ENCODE measurements at regions not wholly inside any gene's neighbourhood (a gene's known extent, or its start where the extent isn't known, plus 50 kb on each side); places are given as distances from the start of the nearest gene placed in this dataset.

DNA sequence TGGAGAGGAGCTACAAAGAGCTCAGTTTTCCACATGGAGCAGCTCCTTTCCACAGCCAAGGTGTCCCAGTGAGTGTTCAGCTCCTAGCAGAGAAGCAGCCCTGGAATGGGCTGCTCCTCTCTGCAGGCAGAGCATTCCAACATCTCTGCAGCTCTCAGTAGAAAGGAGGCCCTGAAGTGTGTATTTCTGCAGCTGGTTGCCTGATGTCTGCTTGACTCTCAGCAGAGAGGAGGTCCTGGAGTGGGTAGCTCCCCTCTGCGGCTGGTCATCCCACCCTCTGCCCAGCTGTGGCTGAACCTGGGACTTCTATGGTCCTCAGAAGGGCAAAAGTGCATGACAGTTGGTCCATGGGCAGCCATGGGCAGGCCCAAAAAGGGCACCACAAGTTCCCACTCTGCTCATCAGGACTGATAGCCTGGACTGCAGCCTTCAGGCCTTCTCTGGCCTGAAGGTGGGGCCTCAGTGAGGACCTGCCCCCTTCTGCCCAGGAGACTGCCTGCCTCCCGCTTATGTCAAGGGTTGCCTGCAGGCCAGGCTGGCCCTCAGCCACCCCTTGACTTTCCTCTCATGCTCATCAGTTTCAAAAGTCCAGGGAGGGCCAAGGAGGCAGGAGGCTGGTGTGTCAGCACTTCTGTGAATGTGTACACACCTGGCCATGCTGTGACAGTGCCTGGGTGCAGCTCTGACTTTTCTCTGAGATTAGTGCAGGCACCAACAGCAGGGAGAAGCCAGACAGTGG is 605.9 kb upstream of the FAM174A start:
- DNase-seq (no peak), ATAC-seq (no peak)
- H3K36me3 Mint-ChIP-seq (ENCODE audit: low read depth), result no peaks in the 10 kb centered on the region
- no peak overlapping the region for H3K4me3 Mint-ChIP-seq
- no peaks in the 10 kb centered on the region for H3K9me3 Mint-ChIP-seq (ENCODE audit: low read depth)
- H3K4me1 Mint-ChIP-seq, result no peaks in the 10 kb centered on the region
- CTCF ChIA-PET, result no interaction called here
- intact Hi-C loops (cut with DNase I, micrococcal nuclease), result no loop called here
- H3K27me3 Mint-ChIP-seq, result no peaks in the 10 kb centered on the region
- POLR2A ChIA-PET, result no interaction called here
- no peak overlapping the region for H3K27ac Mint-ChIP-seq

GRCh38 chr5:99928490-99928889 is 606.7 kb upstream of the FAM174A start:
- H3K4me3 Mint-ChIP-seq, result no peak overlapping the region
- ChIA-PET CTCF (no interaction called here), POLR2A (no interaction called here)
- no peaks in the 10 kb centered on the region for H3K4me1 Mint-ChIP-seq
- no peaks in the 10 kb centered on the region for H3K9me3 Mint-ChIP-seq (ENCODE audit: low read depth)
- no peak for DNase-seq
- H3K27ac Mint-ChIP-seq, result no peak overlapping the region
- H3K27me3 Mint-ChIP-seq, result no peaks in the 10 kb centered on the region
- H3K36me3 Mint-ChIP-seq (ENCODE audit: low read depth), result no peaks in the 10 kb centered on the region
- intact Hi-C loops (cut with DNase I, micrococcal nuclease), result no loop called here
- ATAC-seq, result no peak

DNA sequence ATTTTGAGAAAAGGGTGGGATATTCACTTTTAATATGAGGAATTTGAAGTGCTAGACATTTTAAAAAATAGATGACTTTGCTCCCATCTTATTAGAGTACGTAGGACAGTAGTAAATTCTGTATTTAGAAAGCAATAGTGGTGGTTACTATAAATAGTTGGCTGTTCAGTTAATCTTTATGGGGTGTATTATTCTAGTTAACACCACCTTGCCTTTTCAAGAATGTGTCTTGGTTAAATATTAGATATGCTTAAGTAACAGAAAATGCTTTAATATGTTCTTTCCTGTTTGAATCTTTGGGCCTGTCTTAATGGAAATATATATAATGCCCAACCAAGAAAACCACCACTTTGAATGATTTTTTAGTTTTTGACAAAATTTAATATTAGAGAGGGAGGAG is 608.7 kb upstream of the FAM174A start:
- Mint-ChIP-seq H3K9me3 (ENCODE audit: low read depth) (no peaks in the 10 kb centered on the region), H3K27me3 (no peaks in the 10 kb centered on the region), H3K4me3 (no peak overlapping the region), H3K36me3 (ENCODE audit: low read depth) (no peaks in the 10 kb centered on the region), H3K4me1 (no peaks in the 10 kb centered on the region), H3K27ac (no peak overlapping the region)
- intact Hi-C loops (cut with DNase I, micrococcal nuclease), result no loop called here
- ChIA-PET POLR2A (no interaction called here), CTCF (no interaction called here)
- ATAC-seq (no peak), DNase-seq (no peak)

GRCh38 chr5:99922386-99922785 is 612.8 kb upstream of the FAM174A start:
- no peak overlapping the region for H3K27ac Mint-ChIP-seq
- intact Hi-C loops (cut with DNase I, micrococcal nuclease), result no loop called here

GRCh38 chr5:99911971-99912370 is 623.2 kb upstream of the FAM174A start:
- POLR2A ChIA-PET, result no interaction called here
- no peak for ATAC-seq
- Mint-ChIP-seq H3K27me3 (no peaks in the 10 kb centered on the region), H3K36me3 (ENCODE audit: low read depth) (no peaks in the 10 kb centered on the region), H3K9me3 (ENCODE audit: low read depth) (peaks cover 3% of the 10 kb centered on the region), H3K27ac (no peak overlapping the region), H3K4me3 (no peak overlapping the region), H3K4me1 (no peaks in the 10 kb centered on the region)
- no peak for DNase-seq
- intact Hi-C loops (cut with DNase I, micrococcal nuclease), result no loop called here
- CTCF ChIA-PET, result no interaction called here

More at GRCh38 chr5:99922386-99922785, 612.8 kb upstream of the FAM174A start:
- DNase-seq (no peak), ATAC-seq (no peak)
- POLR2A ChIA-PET, result no interaction called here
- H3K4me1 Mint-ChIP-seq, result no peaks in the 10 kb centered on the region
- no peaks in the 10 kb centered on the region for H3K36me3 Mint-ChIP-seq (ENCODE audit: low read depth)
- CTCF ChIA-PET, result interaction anchor here (1.0 kb wide), 1 partner anchor 9 kb away, joined by 3 read pairs; no protein-coding TSS in a partner anchor
- no peaks in the 10 kb centered on the region for H3K27me3 Mint-ChIP-seq
- no peak overlapping the region for H3K4me3 Mint-ChIP-seq
- no peaks in the 10 kb centered on the region for H3K9me3 Mint-ChIP-seq (ENCODE audit: low read depth)

DNA sequence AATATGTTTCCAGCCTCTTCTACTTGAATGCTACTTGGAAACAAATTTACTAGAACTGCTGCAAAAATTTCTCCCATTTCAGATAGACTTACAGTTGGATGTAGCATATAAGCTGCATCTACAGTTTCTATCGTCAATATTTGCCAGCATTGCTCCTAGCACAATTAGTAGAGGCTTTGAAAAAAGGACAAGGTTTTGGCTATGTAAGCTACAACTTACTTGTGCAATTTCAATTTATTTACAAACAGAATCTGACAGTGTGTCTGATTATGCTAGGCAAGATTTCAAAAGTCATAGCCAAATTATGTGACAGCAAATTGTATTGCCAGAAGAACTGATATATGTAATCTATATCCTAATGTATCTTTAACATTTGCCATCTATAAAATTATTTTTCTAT is 628.4 kb upstream of the FAM174A start:
- ATAC-seq (no peak), DNase-seq (no peak)
- intact Hi-C loops (cut with DNase I, micrococcal nuclease), result no loop called here
- Mint-ChIP-seq H3K4me1 (no peaks in the 10 kb centered on the region), H3K4me3 (no peak overlapping the region), H3K9me3 (ENCODE audit: low read depth) (peaks cover 3% of the 10 kb centered on the region), H3K27ac (no peak overlapping the region), H3K36me3 (ENCODE audit: low read depth) (no peaks in the 10 kb centered on the region), H3K27me3 (no peaks in the 10 kb centered on the region)
- CTCF ChIA-PET, result no interaction called here
- POLR2A ChIA-PET, result no interaction called here

DNA sequence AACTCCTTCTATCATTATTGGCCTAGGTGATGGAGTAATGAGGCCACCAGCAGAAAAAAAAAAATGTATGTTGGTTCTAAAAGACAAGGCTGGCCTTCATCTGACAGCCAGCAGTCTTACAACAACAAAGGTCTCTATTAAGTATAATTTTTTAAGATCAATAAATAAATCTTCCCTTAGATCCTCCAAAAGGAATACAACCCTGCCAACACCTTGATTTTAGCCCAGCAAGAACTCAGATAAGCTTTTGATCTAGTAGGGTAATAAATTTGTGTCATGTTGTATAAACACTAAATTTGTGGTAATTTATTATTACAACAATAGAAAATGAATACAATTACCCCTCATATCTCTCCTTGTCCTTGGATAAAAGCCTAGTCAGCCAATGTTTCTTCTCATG is 633.2 kb upstream of the FAM174A start:
- POLR2A ChIA-PET, result no interaction called here
- no peaks in the 10 kb centered on the region for H3K27me3 Mint-ChIP-seq

GRCh38 chr5:99900302-99900852 is 634.8 kb upstream of the FAM174A start:
- no peaks in the 10 kb centered on the region for H3K27me3 Mint-ChIP-seq
- H3K4me1 Mint-ChIP-seq, result no peaks in the 10 kb centered on the region
- DNase-seq (no peak), ATAC-seq (no peak)
- intact Hi-C loops (cut with DNase I, micrococcal nuclease), result no loop called here
- H3K9me3 Mint-ChIP-seq (ENCODE audit: low read depth), result no peaks in the 10 kb centered on the region
- H3K27ac Mint-ChIP-seq, result no peak overlapping the region
- H3K4me3 Mint-ChIP-seq, result no peak overlapping the region
- ChIA-PET CTCF (no interaction called here), POLR2A (no interaction called here)
- no peaks in the 10 kb centered on the region for H3K36me3 Mint-ChIP-seq (ENCODE audit: low read depth)

More for the DNA sequence above, 633.2 kb upstream of the FAM174A start:
- H3K36me3 Mint-ChIP-seq (ENCODE audit: low read depth), result no peaks in the 10 kb centered on the region
- H3K4me3 Mint-ChIP-seq, result no peak overlapping the region
- H3K27ac Mint-ChIP-seq, result no peak overlapping the region
- DNase-seq (no peak), ATAC-seq (no peak)
- CTCF ChIA-PET, result no interaction called here
- intact Hi-C loops (cut with DNase I, micrococcal nuclease), result no loop called here
- H3K4me1 Mint-ChIP-seq, result no peaks in the 10 kb centered on the region
- no peaks in the 10 kb centered on the region for H3K9me3 Mint-ChIP-seq (ENCODE audit: low read depth)

DNA sequence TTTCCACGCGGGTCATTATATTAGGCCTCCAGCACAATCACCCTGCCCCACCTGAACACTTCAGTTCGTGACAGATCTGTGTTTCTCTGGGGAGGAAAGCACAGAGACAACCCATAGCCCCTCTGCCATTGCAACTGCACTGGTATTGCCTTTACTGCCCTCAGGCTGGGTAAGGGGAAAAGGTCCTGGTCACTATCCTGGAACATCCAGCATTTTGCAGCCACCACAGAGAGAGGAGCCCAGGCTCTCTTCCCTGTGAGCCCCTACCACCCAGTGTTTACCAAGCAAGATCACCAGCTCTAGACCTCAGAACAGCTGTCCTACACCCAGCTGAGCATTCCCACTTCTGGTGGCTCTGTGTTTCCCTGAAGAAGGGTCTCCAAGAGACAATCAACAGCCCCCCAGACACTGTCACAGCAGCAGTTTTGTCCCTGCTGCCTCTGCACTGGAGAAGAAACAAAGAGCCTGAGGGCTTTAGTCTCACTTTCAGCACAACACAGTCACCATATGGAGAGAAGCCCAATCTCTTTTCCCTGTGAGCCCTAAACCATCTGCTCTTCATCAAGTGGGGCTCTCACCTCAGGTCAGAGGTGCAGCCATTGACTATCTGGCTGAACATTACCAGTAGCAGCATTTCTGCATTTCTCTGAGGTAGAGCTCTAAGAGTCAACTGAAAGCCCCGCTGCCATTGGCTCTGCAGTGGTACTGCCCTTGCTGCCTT is 655.2 kb upstream of the FAM174A start:
- ChIA-PET CTCF (no interaction called here), POLR2A (no interaction called here)
- intact Hi-C loops (cut with DNase I, micrococcal nuclease), result no loop called here

DNA sequence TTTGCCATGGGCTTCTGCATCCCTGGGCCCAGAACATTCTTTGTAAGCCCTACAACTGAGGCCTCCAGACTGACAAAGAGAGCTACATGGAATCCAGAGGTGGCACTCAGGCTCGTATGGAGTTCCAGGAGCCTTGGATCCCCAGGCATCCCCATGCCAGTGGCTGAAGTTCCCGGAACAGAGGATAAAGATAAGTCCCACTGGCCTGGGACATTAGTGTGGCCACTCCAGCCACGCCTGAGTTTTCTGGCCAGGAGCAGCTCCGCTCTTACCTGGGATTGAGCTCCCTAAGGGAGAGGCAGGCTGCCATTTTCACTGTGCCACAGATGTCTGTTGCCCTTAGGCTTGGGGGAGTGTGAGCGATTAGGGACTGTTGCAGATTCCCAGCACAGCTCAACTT is 656.3 kb upstream of the FAM174A start:
- no peak for DNase-seq
- Mint-ChIP-seq H3K36me3 (ENCODE audit: low read depth) (no peaks in the 10 kb centered on the region), H3K27ac (no peak overlapping the region), H3K4me1 (no peaks in the 10 kb centered on the region), H3K4me3 (no peak overlapping the region), H3K27me3 (no peaks in the 10 kb centered on the region), H3K9me3 (ENCODE audit: low read depth) (no peaks in the 10 kb centered on the region)
- intact Hi-C loops (cut with DNase I, micrococcal nuclease), result no loop called here
- ChIA-PET POLR2A (no interaction called here), CTCF (no interaction called here)
- no peak for ATAC-seq

More for the DNA sequence above, 655.2 kb upstream of the FAM174A start:
- ATAC-seq, result no peak
- Mint-ChIP-seq H3K27me3 (no peaks in the 10 kb centered on the region), H3K27ac (no peak overlapping the region), H3K4me1 (no peaks in the 10 kb centered on the region), H3K9me3 (ENCODE audit: low read depth) (no peaks in the 10 kb centered on the region), H3K36me3 (ENCODE audit: low read depth) (no peaks in the 10 kb centered on the region), H3K4me3 (no peak overlapping the region)
- no peak for DNase-seq

GRCh38 chr5:99866740-99867139 is 668.4 kb upstream of the FAM174A start:
- POLR2A ChIA-PET, result no interaction called here
- no peak overlapping the region for H3K4me3 Mint-ChIP-seq
- no peaks in the 10 kb centered on the region for H3K36me3 Mint-ChIP-seq (ENCODE audit: low read depth)
- H3K9me3 Mint-ChIP-seq (ENCODE audit: low read depth), result no peaks in the 10 kb centered on the region
- H3K4me1 Mint-ChIP-seq, result no peaks in the 10 kb centered on the region
- DNase-seq (no peak), ATAC-seq (peak; percentile 64)
- H3K27ac Mint-ChIP-seq, result no peak overlapping the region
- CTCF ChIA-PET, result interaction anchor here (1.0 kb wide), 1 partner anchor 71 kb away, joined by 3 read pairs; no protein-coding TSS in a partner anchor
- H3K27me3 Mint-ChIP-seq, result no peaks in the 10 kb centered on the region
- intact Hi-C loops (cut with DNase I, micrococcal nuclease), result no loop called here

GRCh38 chr5:99865159-99865558 is 670.0 kb upstream of the FAM174A start:
- ATAC-seq, result no peak
- H3K27me3 Mint-ChIP-seq, result no peaks in the 10 kb centered on the region

More at GRCh38 chr5:99865159-99865558, 670.0 kb upstream of the FAM174A start:
- Mint-ChIP-seq H3K27ac (no peak overlapping the region), H3K36me3 (ENCODE audit: low read depth) (no peaks in the 10 kb centered on the region), H3K4me1 (no peaks in the 10 kb centered on the region), H3K4me3 (no peak overlapping the region), H3K9me3 (ENCODE audit: low read depth) (no peaks in the 10 kb centered on the region)
- CTCF ChIA-PET, result no interaction called here
- POLR2A ChIA-PET, result no interaction called here
- DNase-seq, result no peak
- intact Hi-C loops (cut with DNase I, micrococcal nuclease), result no loop called here
